Ammon's horn (tissue), 1 donor: ENCODE measurements at regions not wholly inside any gene's neighbourhood (a gene's known extent, or its start where the extent isn't known, plus 50 kb on each side); places are given as distances from the start of the nearest gene placed in this dataset.

Experiments
- DNase-seq: peaks from one replicate; pipeline ENCODE4 v3.0.0-alpha.2; 2016; ENCODE audit warnings: low spot score

DNA sequence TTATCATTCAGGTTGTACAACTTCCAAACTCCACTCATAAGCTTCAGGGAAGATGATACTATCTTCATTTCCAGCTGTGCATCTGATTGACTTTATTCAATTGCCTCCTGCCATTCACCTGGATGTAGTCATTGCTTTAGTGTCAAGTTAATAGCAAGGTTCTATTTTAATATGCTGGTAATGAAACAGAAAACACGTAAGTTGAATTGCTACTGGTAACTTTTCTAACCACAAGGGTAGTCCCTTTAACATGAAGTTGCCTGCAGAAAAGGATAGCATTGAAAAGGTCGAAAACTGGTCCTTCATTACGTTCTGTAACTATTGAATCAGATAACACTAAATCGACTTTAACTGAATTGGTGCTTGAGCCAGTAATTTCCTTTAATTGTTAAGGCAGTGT lies 459.4 kb upstream of the CDH6 start:
- DNase-seq = no peak

DNA sequence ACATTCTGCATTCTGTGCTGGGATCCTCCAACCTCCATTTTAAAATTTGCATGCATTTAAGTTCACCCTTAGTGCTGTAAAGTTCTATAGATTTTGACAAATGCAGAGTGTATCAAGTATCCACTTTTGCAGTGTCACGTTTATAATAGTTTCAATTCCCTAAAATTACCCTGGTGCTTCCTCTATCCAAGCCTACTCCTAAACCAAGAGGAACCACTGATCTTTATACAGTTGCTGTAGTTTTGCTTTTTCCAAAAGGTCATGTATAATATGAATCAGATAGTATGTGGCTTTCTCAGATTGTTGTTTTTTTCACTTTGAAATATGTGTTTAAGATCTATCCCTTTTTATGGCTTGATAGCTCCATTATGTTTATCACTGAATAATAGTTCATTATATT lies 468.4 kb upstream of the CDH6 start:
- no peak for DNase-seq

DNA sequence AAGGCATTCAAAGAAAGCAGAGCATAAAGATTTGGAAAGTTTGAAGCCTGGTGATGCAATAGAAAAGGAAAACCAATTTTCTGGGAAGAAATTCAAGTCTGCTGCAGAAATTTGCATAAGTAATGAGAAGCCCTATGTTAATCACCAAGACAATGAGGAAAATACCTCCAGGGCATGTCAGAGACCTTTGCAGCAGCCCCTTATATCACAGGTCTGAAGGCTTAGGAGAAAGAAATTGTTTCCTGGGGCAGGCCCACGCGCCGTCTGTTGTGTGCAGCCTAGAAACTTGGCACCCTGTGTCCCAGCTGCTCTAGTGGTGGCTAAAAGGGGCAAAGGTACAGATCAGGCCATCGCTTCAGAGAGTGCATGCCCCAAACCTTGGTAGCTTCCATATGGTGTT lies 495.3 kb upstream of the CDH6 start:
- no peak for DNase-seq

DNA sequence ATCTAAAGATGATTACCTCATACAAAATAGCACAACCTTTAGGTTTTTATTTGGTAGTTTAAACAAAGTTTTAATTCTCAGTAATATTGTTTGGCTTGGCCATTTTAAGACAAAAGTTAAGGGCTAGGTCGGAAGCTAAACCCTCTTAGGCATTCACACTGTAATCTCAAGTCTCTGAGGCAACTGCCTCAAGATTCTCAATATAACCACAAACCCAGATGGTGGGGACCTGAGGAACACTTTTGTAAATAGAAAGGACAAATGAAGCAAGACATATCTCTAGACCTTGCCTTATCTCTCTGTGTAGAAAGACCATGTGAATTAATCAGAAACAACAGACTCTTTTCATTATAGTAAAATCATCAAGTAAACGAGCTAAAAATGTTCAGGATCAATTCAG lies 500.2 kb upstream of the CDH6 start:
- DNase-seq = no peak

DNA sequence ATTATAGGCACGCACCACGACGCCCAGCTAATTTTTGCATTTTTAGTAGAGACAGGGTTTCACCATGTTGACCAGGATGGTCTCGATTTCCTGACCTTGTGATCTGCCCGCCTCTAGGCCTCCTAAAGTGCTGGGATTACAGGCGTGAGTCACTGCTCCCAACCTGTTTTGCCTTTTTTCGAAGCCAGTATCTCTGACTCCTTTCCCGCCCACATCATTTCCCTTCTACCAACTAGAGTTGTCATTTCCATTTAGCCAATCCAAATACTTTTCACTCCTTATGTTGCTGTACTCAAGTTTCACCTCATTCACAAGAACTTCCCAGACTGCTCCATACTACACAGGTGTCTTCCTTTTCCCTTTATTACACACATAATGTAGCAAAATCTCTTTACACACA lies 502.6 kb upstream of the CDH6 start:
- DNase-seq = no peak

DNA sequence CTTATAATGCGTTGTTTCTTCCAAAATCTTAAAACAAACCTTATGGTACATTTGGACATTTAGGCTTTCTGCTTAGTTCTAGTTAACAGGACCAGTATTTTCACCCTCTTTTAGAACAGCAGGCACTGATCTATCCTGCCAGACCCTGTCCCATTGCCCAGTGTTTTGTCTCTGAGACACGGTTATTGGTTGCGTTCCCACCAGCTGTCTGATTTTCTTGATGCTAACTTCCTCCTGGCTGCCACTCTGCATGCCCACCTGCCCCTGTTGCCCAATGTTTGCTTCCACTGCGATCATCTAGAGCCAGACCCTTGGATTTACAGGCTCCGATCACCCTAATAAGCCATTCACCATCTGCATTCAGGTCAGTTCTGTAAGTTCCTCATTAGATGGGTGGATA lies 506.0 kb upstream of the CDH6 start:
- DNase-seq = no peak

DNA sequence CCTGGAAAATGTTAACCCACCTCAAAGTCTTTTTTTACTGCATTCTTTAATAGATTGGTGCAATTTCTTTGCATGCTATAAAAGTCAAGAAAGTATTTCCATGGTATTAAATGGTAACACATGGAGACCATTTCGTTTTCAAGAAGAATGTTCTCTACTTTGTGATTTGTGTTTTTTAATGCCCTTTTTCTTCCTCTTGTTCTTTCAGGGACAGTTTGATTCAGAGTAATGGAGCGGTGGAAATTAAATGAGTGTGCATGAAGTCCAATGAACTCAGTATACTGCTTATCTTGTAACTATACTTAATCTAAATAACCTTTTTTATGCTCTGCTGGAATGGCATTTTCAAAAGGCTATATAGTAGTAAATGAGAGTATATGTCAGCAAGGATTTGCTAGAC lies 507.0 kb upstream of the CDH6 start:
- DNase-seq = no peak

DNA sequence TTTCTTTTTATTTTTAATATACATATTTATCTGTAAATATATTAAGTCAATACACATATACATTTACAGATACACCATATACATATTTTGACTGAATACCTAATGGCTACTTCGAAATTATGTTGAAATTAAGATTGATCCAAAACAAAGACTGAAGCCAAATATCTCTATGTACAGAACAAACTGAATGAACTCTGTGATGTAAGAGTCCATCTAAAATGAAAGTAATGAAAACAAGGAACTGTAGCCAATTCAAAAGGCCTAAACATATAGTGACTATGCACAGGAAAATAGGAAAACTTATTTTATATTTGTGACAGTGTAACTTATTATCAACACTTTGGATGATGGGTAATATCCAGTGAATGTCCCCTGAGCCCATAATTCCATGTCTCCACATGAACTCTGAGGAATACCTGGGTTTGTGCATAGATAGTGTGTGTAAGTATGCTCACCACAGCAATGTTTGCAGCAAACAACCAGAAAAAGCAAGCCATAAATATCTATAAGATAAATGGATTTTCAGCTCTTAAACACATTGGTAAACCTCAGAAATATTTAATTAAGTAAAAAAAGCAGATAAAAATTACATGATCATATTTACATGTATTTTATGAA lies 517.2 kb upstream of the CDH6 start:
- no peak for DNase-seq

DNA sequence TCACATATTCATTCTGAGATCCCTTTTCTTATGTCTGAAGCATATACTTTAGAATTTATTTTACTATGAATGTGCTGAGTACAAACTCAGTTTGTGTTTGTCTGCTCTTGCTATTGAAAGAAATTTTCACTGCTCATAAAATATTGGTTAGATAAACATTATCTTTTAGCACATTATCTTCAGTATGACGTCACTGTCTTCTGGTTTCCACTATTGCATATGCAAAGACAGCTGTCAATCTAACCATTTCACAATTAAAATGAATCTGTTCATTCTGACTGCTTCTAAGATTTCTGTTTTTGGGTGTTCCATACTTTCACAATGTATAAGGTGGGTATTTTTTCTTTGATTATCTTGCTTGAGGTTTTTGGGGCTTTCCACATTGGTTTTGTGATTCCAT lies 526.2 kb upstream of the CDH6 start:
- DNase-seq = no peak

DNA sequence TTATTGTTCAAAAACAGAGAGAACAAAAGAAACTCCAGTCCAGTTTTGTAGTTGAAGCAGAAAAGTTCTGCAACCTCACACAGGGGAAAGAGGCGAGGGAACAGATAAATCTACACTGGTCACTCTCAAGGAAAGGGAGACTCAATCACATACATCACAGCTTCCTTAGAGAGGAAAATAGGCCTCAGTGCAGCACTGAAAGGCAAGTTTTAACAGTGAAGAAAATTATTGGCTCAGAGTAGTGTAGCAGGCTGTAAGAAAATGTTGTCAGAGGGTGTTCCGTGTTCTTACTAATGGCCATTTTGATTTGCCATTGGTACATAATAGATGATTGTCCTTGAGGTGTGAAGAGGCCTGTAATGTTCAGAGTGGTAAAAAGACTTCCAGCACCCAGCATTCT lies 530.0 kb upstream of the CDH6 start:
- no peak for DNase-seq

DNA sequence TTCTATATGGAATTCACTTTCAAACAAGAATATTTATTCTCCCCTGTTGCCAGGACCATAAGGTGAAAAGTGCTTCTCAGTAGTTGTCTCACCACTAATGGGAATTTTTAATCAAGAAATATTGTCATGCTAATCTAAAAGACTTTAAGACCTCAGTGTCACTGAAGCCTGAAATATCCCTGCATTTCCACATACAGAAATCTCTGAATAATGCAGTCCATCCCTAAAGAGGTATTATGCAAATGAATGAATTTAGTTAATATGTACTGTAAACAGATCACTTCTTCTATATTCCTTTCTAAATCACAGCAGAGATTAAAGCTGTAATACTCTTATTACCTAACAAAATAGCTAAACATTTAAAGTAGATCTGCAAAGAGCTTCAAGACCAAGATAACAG lies 531.1 kb upstream of the CDH6 start:
- DNase-seq = no peak

DNA sequence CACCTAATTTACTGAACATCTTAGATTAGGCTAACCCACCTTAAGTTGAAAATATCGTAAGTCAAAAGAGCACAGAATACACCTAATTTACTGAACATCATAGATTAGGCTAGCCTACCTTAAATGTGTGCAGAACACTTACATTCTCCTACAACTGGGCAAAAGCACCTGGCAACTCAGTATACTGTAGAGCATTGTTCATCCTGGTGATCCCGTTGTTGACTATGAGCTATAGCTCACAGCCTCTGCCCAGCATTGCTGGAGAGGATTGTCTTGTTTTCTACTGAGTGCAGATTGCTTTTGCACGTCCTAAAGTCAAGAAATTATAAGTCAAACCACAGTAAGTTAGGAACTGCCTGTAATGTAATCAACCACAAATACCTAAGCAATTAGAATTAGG lies 531.8 kb upstream of the CDH6 start:
- DNase-seq = no peak

DNA sequence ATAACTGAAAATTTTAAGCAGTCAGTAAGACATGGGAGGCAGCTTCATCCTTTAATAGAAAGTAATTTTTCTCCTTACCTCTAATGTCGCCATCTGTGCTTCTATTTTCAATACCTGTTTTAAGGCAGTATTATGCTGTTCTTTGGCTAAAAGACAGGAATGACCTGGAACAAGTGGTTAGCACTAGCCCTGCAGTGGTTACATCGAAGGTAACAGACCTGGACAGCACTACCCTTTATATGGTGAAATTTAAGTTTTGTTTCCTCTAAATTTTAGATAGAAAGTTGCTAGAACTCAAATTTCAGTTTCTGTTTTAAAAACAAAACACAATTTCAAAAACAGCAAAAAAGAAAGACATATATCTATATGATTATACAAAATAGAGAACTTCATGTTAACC lies 534.1 kb upstream of the CDH6 start:
- DNase-seq = no peak

DNA sequence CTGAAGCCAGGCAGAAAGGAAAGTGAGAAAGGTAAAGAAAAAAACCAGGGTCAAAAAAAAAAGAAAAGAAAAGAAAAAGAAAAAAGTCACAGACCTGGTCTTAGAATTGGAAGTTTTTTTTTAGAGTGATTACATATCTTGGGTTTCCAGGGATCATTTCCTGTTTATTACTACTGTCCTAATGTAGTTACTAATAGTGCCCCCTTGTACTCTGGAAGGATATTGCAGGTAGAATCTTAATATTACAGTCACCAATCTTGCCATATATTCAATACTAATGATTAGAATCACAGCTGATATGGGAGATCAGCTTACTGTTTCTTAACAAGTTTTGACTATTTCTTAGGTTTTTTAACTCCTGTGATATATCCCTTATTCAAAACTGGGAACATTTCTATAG lies 543.2 kb upstream of the CDH6 start:
- no peak for DNase-seq

DNA sequence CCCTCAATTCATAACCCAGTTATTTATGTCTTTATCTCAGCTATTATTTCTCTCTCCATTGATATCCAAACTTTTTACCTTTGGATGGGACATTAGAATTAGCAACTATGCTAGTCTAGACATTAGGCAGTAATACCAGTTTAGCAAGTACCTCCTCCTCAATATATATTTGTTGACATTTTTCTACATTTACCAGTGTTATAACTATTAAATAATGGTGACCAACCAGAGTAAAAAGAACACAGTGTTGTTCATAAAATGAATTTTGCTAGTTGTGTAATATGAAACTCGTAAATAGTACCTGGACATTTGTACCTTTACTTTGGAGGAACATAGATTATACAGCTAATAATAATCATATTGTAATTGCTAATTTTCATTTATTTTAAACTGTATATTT lies 554.6 kb upstream of the CDH6 start:
- no peak for DNase-seq

DNA sequence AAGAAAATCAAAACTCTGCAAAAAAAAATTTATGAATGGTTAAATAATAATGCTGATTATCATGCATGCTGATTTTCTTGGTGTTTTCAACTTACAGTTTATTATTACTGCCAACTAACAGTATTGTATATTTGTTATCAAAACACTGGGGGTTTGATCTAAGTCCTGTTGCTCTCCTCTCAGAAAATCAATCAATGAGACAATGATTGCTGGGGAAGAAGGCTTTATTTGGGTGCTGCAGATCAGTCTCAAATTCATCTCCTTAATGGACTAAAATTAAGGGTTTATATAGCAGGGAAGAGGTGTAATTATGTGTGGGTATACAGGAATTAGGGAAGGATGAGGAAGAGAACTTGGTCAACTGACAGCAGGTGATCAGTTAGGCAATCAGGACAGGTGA lies 565.5 kb upstream of the CDH6 start:
- no peak for DNase-seq

DNA sequence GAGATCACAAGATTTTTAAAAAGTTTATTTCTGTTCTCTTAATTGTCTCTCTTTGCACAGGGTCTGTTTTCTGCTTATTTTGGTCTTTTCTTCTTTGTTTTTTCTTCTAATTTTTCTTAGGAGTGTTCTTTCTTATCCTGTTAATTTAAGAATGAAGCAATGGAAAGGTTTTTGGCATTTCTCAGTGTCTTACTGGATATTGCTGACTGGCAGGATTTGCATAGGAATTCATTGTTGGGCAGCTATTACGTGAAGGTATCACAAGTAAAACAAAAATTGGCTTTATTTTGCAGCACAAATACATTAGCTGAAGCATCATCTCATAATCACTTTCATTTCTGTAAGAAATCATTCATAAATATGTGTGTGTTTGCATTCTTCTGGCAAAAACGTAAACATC lies 566.9 kb upstream of the CDH6 start:
- DNase-seq = no peak

DNA sequence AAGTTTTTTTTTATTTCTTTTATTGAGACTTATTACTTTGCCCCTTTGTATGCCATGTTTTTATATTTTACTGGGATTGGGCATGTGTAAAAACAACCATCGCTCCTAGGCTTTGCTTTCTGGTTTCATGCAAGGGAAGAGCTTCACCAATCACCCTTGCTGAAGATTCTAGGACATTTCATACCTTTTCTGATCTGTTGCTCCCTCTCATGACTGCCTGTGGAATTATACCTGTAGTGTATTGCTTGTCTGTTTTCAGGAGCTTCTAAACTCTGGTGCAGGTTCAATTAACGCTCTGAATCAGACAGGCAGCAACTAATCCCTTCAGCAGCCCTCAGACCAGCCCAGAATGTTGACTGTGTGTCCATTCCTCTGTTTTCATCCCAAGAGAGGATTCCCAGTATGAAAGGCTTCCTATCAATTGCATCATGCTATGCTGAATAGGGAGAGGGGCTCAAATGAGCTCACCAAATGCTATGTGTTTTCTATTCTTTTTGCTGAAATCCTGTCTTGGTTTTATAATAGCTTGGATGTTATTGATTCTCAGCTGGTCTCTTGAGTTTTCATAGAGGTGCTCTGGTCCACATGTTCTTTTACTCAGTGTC lies 572.9 kb upstream of the CDH6 start:
- no peak for DNase-seq

DNA sequence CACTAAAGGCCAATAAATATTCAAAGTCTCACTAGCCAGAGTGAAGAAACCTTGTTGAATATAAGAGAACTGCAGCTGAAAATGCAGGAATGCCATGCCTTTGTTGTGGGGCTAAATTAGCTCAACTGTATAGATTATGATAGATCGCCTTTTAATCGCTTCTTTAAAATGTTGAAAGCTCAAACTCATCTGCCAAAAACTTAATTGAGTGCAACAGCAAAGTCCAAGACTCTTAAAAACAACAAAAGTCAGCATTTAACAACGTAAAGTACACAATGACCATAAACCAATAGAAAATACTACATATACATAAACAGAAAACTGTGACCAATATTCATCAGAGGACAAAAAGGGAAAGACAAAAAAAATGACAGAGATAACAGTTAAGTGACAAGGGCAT lies 585.0 kb upstream of the CDH6 start:
- no peak for DNase-seq

DNA sequence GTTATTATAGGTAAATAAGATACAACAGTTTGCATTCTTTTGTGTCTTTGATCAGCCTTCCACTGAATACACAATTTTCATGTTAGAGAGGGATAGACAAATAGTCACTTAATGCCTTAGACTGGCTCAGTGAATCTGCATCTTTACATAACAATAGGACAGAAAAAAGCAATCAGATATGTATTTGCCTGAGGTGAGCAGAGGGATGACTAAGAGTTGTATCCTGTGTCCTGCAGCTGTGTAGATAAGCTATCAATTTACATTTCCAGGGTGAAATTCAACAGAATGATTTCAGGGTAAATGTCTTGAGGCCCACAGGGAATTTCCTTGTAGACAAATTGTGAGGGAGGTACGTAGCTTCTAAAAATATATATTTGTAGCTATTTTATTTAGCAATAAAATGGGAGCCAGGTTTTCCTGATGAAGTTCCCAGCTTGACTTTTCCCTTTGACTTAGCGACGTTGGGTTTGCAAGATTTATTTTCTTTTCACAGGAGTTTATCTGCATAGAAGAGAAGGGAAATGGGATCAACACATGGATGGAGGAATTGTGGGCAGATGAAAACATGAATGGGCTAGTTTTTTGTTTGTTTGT lies 586.1 kb upstream of the CDH6 start:
- DNase-seq = no peak

DNA sequence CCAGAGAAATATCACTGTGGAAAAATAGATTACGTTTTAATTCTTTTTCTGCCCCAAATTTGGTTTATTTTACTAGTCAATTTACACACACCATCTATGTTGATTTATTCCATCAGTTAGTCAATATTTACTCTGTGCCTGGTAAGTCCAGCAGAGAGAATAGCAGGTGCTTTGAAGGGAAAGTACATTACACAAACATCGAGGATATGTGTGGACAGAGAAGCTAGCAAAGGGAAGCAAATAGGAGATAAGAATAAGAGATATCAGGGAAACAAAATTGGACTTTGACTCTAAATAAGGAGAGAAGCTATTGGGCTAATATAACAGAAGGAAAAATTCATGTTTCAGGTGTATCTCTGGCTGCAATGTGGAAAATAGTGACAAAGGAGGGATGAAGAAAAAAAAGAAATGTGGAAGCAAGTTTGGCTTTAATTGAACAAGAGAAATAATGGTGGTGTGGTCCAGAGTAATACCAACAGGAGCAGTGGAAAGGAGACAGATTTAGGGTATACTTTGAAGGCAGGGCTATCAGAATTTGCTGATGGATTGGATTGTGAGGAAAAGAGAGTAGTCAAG lies 587.7 kb upstream of the CDH6 start:
- DNase-seq = no peak

DNA sequence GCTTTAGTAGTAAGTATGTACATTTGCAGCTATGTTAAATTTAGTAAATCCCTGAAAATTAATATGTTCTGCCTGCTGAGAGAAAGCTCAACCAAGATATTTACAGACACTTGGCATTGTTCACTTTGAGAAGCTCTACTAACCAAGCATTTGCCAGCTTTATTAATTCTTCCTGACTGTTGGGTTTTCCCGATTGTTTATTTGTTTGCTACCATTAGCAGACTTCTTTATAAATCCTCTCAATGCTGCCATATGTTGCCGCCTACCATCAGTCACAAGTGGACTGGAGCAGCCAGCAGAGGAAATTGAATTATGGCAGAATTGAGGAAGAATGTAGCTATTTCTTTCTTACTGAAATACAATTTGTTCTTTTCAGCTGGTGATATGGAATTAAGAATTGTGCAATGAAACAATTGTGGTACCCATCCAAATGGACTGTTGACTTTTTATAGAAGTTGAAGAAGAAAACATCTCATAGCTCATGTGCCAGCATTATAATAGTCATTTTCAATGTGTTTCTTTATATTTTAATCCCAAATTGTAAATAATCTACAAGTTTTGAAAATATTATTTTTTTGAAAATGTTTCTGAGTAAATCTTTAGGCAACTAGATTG lies 588.7 kb upstream of the CDH6 start:
- DNase-seq = no peak

DNA sequence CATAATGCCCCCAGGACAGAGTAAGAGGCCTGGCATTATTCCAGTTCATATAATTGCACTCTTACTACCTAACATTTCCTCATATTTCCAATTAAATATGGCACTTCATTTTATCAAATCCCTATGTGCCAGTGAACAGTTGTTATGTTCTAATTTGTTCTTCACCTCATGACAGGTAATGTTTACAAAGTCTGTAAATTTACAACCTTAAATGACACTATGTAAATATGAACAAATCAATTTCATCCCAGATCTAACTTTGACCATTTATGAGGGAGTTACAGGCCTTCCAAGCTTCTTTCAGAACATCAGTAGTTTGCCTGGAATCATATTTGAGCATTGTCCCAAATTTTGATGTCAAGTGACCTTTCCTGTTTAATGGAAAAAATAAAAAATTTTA lies 592.6 kb upstream of the CDH6 start:
- no peak for DNase-seq
